Ishikawa (cell line): ENCODE measurements at regions not wholly inside any gene's neighbourhood (a gene's known extent, or its start where the extent isn't known, plus 50 kb on each side); places are given as distances from the start of the nearest gene placed in this dataset.

Source experiments
- CEBPB ChIP-seq: IDR thresholded peaks from 2 replicates; pipeline ENCODE4 v1.6.1; 2012
- CREB1 ChIP-seq: IDR thresholded peaks from 2 replicates; pipeline ENCODE4 v1.6.1; 2012; ENCODE audit warnings: low read depth
- EGR1 ChIP-seq: IDR thresholded peaks from 2 replicates; pipeline ENCODE4 v1.6.1; 2012
- EP300 ChIP-seq: IDR thresholded peaks from 2 replicates; pipeline ENCODE4 v1.6.1; 2012; ENCODE audit warnings: borderline replicate concordance
- FOXM1 ChIP-seq: IDR thresholded peaks from 2 replicates; pipeline ENCODE4 v1.6.1; 2012; ENCODE audit warnings: low read depth, borderline replicate concordance
- NFIC ChIP-seq: IDR thresholded peaks from 2 replicates; pipeline ENCODE4 v1.6.1; 2012
- RAD21 ChIP-seq: IDR thresholded peaks from 2 replicates; pipeline ENCODE4 v1.6.1; 2012; ENCODE audit warnings: low read depth
- TAF1 ChIP-seq: IDR thresholded peaks from 2 replicates; pipeline ENCODE4 v1.6.1; 2012; ENCODE audit warnings: low read depth, mild to moderate bottlenecking
- TCF12 ChIP-seq: IDR thresholded peaks from 2 replicates; pipeline ENCODE4 v1.6.1; 2012; ENCODE audit warnings: low read depth
- TEAD4 ChIP-seq: IDR thresholded peaks from 2 replicates; pipeline ENCODE4 v1.6.1; 2012
- YY1 ChIP-seq: IDR thresholded peaks from 2 replicates; pipeline ENCODE4 v1.6.1; 2012; ENCODE audit warnings: low read depth
- ZBTB7A ChIP-seq: IDR thresholded peaks from 2 replicates; pipeline ENCODE4 v1.6.1; 2012; ENCODE audit warnings: low read depth
- TF ChIP-seq, protein P1 (sequence below): IDR thresholded peaks from 2 replicates; pipeline ENCODE4 v1.6.1; 2012
- TF ChIP-seq, protein P2 (sequence below): IDR thresholded peaks from 2 replicates; pipeline ENCODE4 v1.6.1; 2012
- TF ChIP-seq, protein P3 (sequence below): IDR thresholded peaks from 2 replicates; pipeline ENCODE4 v1.6.1; 2012; ENCODE audit warnings: low read depth, mild to moderate bottlenecking

DNA sequence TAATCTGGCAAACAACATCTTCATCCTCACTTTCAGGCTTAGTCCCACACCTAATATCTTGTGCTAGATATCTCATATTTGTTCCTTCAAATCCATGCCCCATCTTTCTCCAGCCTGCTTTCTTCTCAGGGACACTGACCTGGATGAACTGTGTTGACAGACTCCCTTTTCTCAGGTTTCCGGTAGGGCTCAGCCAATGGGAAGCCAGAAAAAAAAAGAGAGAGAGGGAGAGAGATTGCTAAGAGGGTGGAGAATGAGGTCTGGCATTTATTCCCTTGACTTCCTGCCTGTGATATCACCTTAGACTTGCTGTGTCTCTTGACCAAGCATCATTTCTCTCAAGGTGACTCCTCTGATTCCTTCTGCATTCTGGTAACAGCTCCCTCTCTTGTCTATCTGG, 145.6 kb upstream of the ABI3BP start:
- TF ChIP-seq YY1 (no peak), TCF12 (no peak), EP300 (no peak), TEAD4 (no peak), CEBPB (no peak), TAF1 (no peak)

DNA sequence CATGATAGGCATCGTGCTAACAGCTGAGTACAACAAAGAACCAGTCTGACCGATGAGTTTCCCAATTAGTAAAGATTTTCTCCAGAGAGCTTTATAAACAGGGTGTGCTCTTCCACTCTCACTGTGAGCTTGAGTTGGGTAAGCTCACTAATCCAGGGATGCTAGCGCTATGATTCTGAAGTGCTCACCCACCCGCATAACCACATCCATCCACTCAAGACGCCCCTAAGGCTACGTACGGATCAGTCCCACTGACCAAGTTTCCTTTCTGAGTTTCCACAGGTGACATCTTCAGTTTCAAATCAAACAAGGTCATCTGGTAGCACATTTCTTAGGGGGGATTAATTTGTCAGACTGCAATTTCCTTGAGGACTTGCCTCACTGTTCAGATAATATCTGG, 141.1 kb upstream of the ABI3BP start:
- TF ChIP-seq EP300 (no peak), ZBTB7A (no peak), YY1 (no peak), TCF12 (no peak), NFIC (no peak), CREB1 (no peak), FOXM1 (no peak), EGR1 (no peak), RAD21 (no peak), CEBPB (no peak), TAF1 (no peak), TEAD4 (no peak)
- TF ChIP-seq, protein P1, sequence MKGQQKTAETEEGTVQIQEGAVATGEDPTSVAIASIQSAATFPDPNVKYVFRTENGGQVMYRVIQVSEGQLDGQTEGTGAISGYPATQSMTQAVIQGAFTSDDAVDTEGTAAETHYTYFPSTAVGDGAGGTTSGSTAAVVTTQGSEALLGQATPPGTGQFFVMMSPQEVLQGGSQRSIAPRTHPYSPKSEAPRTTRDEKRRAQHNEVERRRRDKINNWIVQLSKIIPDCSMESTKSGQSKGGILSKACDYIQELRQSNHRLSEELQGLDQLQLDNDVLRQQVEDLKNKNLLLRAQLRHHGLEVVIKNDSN: no peak
- TF ChIP-seq, protein P2, sequence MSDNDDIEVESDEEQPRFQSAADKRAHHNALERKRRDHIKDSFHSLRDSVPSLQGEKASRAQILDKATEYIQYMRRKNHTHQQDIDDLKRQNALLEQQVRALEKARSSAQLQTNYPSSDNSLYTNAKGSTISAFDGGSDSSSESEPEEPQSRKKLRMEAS: no peak

DNA sequence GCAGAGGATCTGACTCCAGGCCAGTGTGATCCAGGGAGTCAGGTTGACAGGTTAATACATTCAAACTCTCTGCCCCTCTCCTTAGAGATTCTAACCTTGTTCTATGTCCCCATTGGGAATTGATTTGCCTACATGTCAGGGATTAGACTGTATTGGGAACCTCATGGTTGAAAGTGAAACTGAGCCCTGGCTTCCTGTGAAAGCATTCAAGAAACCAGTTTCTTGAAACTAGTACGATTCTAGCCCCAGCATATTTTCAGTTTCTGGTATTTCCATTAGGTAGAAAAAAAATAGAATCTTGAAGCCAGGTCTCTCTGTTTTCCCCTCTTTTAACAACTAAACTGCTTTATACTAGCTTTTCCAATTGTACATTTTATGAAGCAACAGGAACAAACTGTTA, 140.4 kb upstream of the ABI3BP start:
- TF ChIP-seq, protein P3, sequence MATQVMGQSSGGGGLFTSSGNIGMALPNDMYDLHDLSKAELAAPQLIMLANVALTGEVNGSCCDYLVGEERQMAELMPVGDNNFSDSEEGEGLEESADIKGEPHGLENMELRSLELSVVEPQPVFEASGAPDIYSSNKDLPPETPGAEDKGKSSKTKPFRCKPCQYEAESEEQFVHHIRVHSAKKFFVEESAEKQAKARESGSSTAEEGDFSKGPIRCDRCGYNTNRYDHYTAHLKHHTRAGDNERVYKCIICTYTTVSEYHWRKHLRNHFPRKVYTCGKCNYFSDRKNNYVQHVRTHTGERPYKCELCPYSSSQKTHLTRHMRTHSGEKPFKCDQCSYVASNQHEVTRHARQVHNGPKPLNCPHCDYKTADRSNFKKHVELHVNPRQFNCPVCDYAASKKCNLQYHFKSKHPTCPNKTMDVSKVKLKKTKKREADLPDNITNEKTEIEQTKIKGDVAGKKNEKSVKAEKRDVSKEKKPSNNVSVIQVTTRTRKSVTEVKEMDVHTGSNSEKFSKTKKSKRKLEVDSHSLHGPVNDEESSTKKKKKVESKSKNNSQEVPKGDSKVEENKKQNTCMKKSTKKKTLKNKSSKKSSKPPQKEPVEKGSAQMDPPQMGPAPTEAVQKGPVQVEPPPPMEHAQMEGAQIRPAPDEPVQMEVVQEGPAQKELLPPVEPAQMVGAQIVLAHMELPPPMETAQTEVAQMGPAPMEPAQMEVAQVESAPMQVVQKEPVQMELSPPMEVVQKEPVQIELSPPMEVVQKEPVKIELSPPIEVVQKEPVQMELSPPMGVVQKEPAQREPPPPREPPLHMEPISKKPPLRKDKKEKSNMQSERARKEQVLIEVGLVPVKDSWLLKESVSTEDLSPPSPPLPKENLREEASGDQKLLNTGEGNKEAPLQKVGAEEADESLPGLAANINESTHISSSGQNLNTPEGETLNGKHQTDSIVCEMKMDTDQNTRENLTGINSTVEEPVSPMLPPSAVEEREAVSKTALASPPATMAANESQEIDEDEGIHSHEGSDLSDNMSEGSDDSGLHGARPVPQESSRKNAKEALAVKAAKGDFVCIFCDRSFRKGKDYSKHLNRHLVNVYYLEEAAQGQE: no peak
- no peak for TF ChIP-seq ZBTB7A
- TF ChIP-seq, protein P2: no peak
- no peak for TF ChIP-seq TEAD4
- TF ChIP-seq RAD21: no peak
- TF ChIP-seq EGR1: no peak
- no peak for TF ChIP-seq FOXM1
- TF ChIP-seq CREB1: no peak
- no peak for TF ChIP-seq YY1
- no peak for TF ChIP-seq TAF1
- TF ChIP-seq EP300: no peak
- no peak for TF ChIP-seq NFIC
- TF ChIP-seq, protein P1: no peak
- TF ChIP-seq CEBPB: no peak
- TF ChIP-seq TCF12: no peak

DNA sequence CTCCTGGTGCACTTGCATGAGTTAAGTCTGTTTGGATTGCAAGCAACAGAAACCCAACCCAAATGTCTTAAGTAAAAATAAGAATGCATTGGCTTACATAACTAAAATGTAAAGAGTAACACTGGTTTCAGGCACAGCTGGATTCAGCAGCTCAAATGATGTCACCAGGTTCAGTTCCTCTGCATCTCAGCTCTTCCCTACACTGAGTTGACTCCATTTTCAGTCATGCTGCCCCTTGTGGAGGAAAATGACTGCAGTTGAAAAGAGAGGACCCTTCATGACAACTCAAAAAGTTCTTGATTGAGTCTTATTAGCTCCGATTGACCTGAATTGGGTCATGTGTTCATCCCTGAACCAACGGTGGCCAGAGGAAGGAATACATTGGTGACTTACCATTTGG, 138.5 kb upstream of the ABI3BP start:
- TF ChIP-seq, protein P1: no peak
- TF ChIP-seq EGR1 (no peak), ZBTB7A (no peak), TCF12 (no peak), FOXM1 (no peak), CREB1 (no peak), CEBPB (no peak)
- TF ChIP-seq, protein P3: no peak

DNA sequence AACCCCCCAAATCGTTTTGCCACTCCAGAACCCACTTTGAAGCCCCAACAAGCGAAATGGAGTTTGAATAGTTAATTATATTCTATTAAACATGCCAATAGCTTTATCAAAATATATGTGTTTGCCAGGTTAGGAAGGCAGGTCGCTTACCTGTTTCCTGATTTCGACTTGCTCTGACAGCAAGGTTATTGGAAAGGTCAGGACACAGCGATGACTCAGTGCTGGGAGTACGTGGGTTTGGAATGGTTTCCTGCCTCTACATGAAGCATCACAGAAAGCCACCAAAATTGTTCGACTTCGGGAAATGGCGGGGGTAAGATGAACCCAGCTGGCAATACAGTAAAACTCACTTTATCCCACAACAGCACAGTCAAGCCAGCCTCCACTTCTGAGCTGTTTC, 135.6 kb upstream of the ABI3BP start:
- TF ChIP-seq, protein P3: no peak
- no peak for TF ChIP-seq EGR1
- TF ChIP-seq, protein P1: no peak
- no peak for TF ChIP-seq NFIC
- TF ChIP-seq TEAD4: no peak
- TF ChIP-seq, protein P2: no peak
- TF ChIP-seq FOXM1: no peak
- TF ChIP-seq EP300: no peak
- no peak for TF ChIP-seq CEBPB
- no peak for TF ChIP-seq TAF1
- TF ChIP-seq ZBTB7A: no peak
- TF ChIP-seq CREB1: no peak
- TF ChIP-seq YY1: no peak
- TF ChIP-seq TCF12: no peak
- no peak for TF ChIP-seq RAD21
